SK-N-MC (cell line): ENCODE measurements at regions not wholly inside any gene's neighbourhood (a gene's known extent, or its start where the extent isn't known, plus 50 kb on each side); places are given as distances from the start of the nearest gene placed in this dataset.
A peak's percentile ranks its signal among the peaks of the same experiment; 100 is the strongest.

ENCODE experiments used
- DNase-seq: peaks from one replicate; pipeline ENCODE4 v3.0.0-alpha.2; 2011; ENCODE audit warnings: low read depth, low spot score
- H3K27ac ChIP-seq: fragments of 200-600 bp; sonication (generic); 2 replicates; pipeline ENCODE4 v1.5.1; 2016; ENCODE audit warnings: mixed run types
- H3K36me3 ChIP-seq: fragments of 200-600 bp; sonication (generic); 2 replicates; pipeline ENCODE4 v1.6.1; 2017; ENCODE audit warnings: antibody characterized with exemption, low read length, mixed read lengths; ENCODE audit not compliant: insufficient read depth
- H3K4me3 ChIP-seq: fragments of 200-600 bp; sonication (generic); 2 replicates; pipeline ENCODE4 v1.5.1; 2016
- H3K9ac ChIP-seq: fragments of 200-600 bp; sonication (generic); 2 replicates; pipeline ENCODE4 v1.8.0; 2017; ENCODE audit warnings: mixed run types, mixed read lengths; ENCODE audit not compliant: insufficient read length
- H3K9me3 ChIP-seq: fragments of 200-600 bp; sonication (generic); 2 replicates; pipeline ENCODE4 v1.6.1; 2017; ENCODE audit warnings: low read depth, mild to moderate bottlenecking, antibody characterized with exemption, low read length, moderate library complexity, mixed read lengths
- EZH2 ChIP-seq: fragments of 200-600 bp; sonication (generic); IDR thresholded peaks from one replicate; pipeline ENCODE4 v1.6.1; 2017; ENCODE audit warnings: antibody characterized with exemption
- FOXP2 ChIP-seq: optimal IDR thresholded peaks from 2 replicates; pipeline ENCODE3; 2011; ENCODE audit warnings: mild to moderate bottlenecking, moderate library complexity; ENCODE audit not compliant: insufficient read depth; ENCODE audit errors: extremely low read length, control extremely low read depth
- POLR2AphosphoS5 ChIP-seq: IDR thresholded peaks from 2 replicates; pipeline ENCODE4 v1.6.1; 2012; ENCODE audit warnings: mild to moderate bottlenecking, low read depth, low read length, borderline replicate concordance

GRCh38 chr11:104476898-104477297, 313.0 kb upstream of the PDGFD start:
- Histone ChIP-seq H3K36me3 (no peaks in the 10 kb centered on the region), H3K9me3 (no peaks in the 10 kb centered on the region), H3K27ac (no peak overlapping the region), H3K9ac (no peak overlapping the region), H3K4me3 (no peak overlapping the region)
- TF ChIP-seq FOXP2 (no peak), POLR2AphosphoS5 (no peak), EZH2 (no peak)
- no peak for DNase-seq

DNA sequence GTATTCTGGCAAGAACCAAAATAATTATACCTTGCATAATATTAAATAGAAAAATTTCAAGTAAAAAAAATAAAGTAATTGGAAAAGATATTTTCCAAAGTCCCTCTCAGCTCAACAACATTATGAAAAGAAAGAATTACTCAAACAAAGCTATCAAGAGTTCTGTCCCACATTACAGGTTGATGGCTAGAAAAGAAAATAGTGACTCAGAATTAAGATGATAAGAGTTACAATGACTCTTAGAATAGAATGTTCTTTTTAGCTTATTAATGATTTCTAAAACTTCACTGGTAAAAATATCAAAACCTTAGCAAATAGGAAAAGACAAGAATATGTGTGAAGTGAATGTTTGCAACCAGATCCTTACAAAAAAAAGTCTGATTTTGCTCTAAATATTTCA, 312.5 kb upstream of the PDGFD start:
- Histone ChIP-seq H3K9me3 (no peaks in the 10 kb centered on the region), H3K27ac (no peak overlapping the region), H3K36me3 (no peaks in the 10 kb centered on the region), H3K4me3 (no peak overlapping the region), H3K9ac (no peak overlapping the region)
- TF ChIP-seq FOXP2 (no peak), POLR2AphosphoS5 (no peak), EZH2 (no peak)
- DNase-seq, result no peak

DNA sequence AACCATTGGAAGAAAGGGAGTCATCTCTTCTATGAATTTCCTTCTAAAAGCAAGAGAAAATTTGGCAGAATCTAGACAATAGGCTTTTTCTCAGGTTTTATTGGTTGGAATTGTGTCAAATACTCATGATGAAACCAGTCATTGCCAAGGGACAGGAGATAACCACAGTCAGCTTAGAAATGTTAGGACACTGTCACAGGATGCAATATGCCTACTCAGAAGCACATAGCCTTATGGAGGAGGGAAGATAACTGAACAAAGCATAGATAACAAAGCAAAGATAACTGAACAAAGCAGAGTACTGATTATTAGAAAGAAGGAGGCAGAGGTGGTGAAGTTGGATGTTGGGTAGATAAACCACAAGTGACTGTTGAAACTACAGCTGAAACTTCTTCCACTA, 303.5 kb upstream of the PDGFD start:
- DNase-seq, result no peak
- no peak overlapping the region for H3K4me3 ChIP-seq
- TF ChIP-seq EZH2 (no peak), POLR2AphosphoS5 (no peak)

GRCh38 chr11:104465321-104465720, 301.4 kb upstream of the PDGFD start:
- Histone ChIP-seq H3K9ac (no peak overlapping the region), H3K4me3 (no peak overlapping the region), H3K27ac (no peak overlapping the region), H3K9me3 (no peaks in the 10 kb centered on the region), H3K36me3 (no peaks in the 10 kb centered on the region)
- no peak for DNase-seq
- TF ChIP-seq FOXP2, result no peak
- no peak for TF ChIP-seq EZH2

More for the DNA sequence above, 303.5 kb upstream of the PDGFD start:
- Histone ChIP-seq H3K27ac (no peak overlapping the region), H3K9ac (no peak overlapping the region), H3K9me3 (no peaks in the 10 kb centered on the region), H3K36me3 (no peaks in the 10 kb centered on the region)

DNA sequence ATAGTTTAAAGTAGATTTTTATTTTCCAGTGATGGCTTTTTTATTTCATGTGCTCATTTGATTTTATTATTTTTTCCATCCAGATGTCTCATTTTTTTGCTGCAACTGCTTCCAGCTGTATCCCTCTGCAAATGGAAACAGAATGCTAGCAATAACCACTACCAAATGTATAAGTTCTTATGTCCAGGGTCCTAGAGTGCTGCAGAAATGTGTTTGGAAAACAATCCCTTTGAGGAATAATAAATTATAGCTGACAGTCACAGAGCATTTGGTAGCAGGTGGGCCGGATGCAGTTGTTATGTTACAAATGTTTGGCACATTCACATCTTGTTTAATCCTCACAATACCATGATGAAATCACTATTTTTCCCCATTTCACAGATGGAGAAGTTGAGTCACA, 300.7 kb upstream of the PDGFD start:
- no peak overlapping the region for H3K27ac ChIP-seq
- no peaks in the 10 kb centered on the region for H3K36me3 ChIP-seq
- H3K9ac ChIP-seq, result no peak overlapping the region
- no peak for DNase-seq
- no peak overlapping the region for H3K4me3 ChIP-seq
- TF ChIP-seq POLR2AphosphoS5 (no peak), FOXP2 (no peak), EZH2 (no peak)
- H3K9me3 ChIP-seq, result no peaks in the 10 kb centered on the region

DNA sequence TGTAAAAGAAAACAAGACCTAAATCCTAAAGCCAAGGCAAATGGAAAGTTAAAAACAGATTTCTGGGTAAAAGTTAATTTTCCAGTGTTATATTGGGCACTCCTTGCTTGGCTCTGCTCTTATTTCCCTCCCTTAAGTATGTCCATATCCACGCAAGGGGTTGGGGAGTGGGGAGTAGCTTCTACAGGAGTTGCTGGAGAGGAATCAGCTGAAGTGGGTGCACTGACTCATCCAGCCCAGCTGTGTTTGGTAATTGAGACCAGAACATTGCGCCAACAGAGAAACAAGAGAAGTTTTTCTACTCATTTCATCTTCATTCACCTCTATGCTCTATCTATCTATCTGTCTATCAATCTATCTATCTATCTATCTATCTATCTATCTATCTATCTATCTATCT, 298.4 kb upstream of the PDGFD start:
- Histone ChIP-seq H3K36me3 (no peaks in the 10 kb centered on the region), H3K9ac (no peak overlapping the region), H3K9me3 (no peaks in the 10 kb centered on the region), H3K27ac (no peak overlapping the region), H3K4me3 (no peak overlapping the region)
- no peak for DNase-seq
- TF ChIP-seq EZH2, result no peak

DNA sequence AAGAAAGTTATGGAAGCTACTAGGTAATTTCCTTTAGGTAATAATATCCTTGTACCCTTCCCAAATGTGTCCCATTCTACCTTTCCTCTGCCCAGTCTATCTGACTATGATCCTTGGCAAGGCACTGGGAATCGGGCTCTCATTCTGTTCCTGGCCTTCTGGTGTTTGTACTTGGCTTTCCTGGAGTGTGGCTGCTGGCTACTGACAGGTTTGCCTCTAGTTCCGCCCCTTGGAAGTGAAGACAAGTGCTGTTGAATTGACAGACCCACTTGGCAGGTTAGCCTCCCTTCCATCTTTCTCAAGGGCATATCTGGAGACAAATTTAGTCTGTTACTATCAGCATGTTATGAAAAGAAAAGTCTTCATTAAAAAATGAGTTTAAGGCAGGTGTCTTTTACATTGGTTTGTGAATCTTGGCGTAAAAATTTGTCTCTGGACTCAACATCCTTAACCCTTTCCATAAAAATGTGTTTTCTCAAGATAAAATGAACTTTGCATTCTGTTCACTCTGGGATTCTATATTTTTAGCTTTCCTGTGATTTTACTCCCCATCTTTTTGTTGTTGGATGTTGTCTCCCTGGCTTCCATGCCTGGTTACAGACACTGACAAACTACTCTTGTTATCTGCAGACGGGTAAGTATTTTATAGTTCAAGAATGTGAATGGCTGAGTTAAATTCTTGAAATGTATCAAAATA, 287.4 kb upstream of the PDGFD start:
- DNase-seq, result no peak
- H3K27ac ChIP-seq, result no peak overlapping the region
- no peak overlapping the region for H3K9ac ChIP-seq
- no peaks in the 10 kb centered on the region for H3K9me3 ChIP-seq
- TF ChIP-seq EZH2 (no peak), FOXP2 (no peak)
- H3K4me3 ChIP-seq, result no peak overlapping the region
- H3K36me3 ChIP-seq, result no peaks in the 10 kb centered on the region

DNA sequence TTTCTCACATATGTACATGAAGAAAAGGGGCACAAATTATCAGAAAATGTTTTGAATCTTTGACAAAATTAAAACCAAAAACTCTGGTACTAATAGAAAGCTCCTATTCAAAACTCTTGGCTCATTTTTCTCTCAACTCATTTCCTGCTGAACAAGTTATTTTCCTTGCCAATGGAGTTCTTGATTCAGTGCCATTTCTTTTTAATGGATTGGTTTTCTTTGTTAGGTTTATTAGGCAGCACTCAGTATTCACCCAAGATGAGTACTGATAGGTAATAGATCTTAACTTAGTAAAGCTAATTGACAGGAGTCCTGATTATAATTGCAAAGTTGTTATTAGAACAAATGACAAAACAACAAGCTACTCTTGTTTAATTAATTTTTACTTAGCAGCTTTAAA, 279.4 kb upstream of the PDGFD start:
- peak overlapping the region; percentile 84 for H3K27ac ChIP-seq
- no peak overlapping the region for H3K9ac ChIP-seq
- no peak overlapping the region for H3K4me3 ChIP-seq
- H3K9me3 ChIP-seq, result no peaks in the 10 kb centered on the region
- no peak for TF ChIP-seq EZH2
- no peak for TF ChIP-seq POLR2AphosphoS5
- no peak for TF ChIP-seq FOXP2
- no peak for DNase-seq
- H3K36me3 ChIP-seq, result no peaks in the 10 kb centered on the region

- no peaks in the 10 kb centered on the region for H3K9me3 ChIP-seq
- no peak for DNase-seq
Measured at GRCh38 chr11:104442321-104442720, 278.4 kb upstream of the PDGFD start.

GRCh38 chr11:104435494-104435893, 271.5 kb upstream of the PDGFD start:
- no peak for TF ChIP-seq POLR2AphosphoS5
- DNase-seq, result no peak
- Histone ChIP-seq H3K9ac (no peak overlapping the region), H3K36me3 (no peaks in the 10 kb centered on the region), H3K9me3 (no peaks in the 10 kb centered on the region), H3K4me3 (no peak overlapping the region), H3K27ac (no peak overlapping the region)

More at GRCh38 chr11:104442321-104442720, 278.4 kb upstream of the PDGFD start:
- no peak for TF ChIP-seq POLR2AphosphoS5
- TF ChIP-seq EZH2, result no peak
- no peak for TF ChIP-seq FOXP2
- peak overlapping the region; percentile 0; the same call in 1 of the 2 replicates for H3K27ac ChIP-seq
- no peak overlapping the region for H3K9ac ChIP-seq
- H3K36me3 ChIP-seq, result no peaks in the 10 kb centered on the region
- no peak overlapping the region for H3K4me3 ChIP-seq
